ENCODE measurements at regions not wholly inside any gene's neighbourhood (a gene's known extent, or its start where the extent isn't known, plus 50 kb on each side); places are given as distances from the start of the nearest gene placed in this dataset.

- no peak for DNase-seq (ENCODE audit: low read depth in 2 of 2)
These were observed 465.1 kb upstream of the SLC10A2 start for GRCh38 chr13:103531278-103531677.

DNA sequence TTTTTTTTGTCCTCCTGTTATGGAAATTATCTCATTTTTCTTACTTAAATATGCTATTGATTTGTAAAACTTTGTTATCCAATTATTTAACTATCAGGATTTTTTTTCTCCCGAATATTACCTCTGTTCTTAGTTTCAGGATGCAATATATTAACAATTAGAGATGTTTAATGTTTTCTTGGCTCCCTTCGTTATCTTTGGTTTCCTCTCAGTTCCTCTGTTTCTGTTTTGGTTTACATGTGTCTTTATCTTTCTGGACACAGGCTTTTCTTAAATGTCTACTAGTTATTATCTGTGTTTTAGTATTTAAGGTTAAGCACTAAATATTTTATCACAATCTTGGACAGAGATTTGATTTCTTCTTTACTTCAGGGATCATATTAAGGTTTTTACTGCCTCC, 462.2 kb upstream of the SLC10A2 start:
- Histone ChIP-seq H3K27ac (ENCODE audit: insufficient read depth, low read length) (no peak overlapping the region), H2AFZ (ENCODE audit: low read length) (no peak overlapping the region), H3K4me1 (ENCODE audit: control insufficient read depth, extremely low read depth, insufficient read depth, low read length) (no peaks in the 10 kb centered on the region), H3K9me3 (ENCODE audit: control insufficient read depth, insufficient read depth, low read depth, low read length) (no peaks in the 10 kb centered on the region), H3K27me3 (ENCODE audit: control insufficient read depth, insufficient read depth, low read length) (no peaks in the 10 kb centered on the region), H3K4me2 (ENCODE audit: extremely low read depth, insufficient read depth, low read length) (no peak overlapping the region), H3K4me3 (replicated peaks in 1 of 4; ENCODE audit: control extremely low read depth in 1 of 4, insufficient read depth in 1 of 4, low read depth in 3 of 4, low read length in 4 of 4) (no peak overlapping the region), H3K9ac (ENCODE audit: insufficient read depth, low read length) (no peak overlapping the region), H4K20me1 (ENCODE audit: control insufficient read depth, extremely low read depth, insufficient read depth, low read length) (no peaks in the 10 kb centered on the region), H3K79me2 (ENCODE audit: control insufficient read depth, insufficient read depth, low read length) (no peaks in the 10 kb centered on the region), H3K36me3 (ENCODE audit: control insufficient read depth, insufficient read depth, low read length) (no peaks in the 10 kb centered on the region)
- TF ChIP-seq EZH2 (IDR thresholded peaks at IDR 0.05; ENCODE audit: low read length, missing control alignments), result no peak
- TF ChIP-seq, protein P1, sequence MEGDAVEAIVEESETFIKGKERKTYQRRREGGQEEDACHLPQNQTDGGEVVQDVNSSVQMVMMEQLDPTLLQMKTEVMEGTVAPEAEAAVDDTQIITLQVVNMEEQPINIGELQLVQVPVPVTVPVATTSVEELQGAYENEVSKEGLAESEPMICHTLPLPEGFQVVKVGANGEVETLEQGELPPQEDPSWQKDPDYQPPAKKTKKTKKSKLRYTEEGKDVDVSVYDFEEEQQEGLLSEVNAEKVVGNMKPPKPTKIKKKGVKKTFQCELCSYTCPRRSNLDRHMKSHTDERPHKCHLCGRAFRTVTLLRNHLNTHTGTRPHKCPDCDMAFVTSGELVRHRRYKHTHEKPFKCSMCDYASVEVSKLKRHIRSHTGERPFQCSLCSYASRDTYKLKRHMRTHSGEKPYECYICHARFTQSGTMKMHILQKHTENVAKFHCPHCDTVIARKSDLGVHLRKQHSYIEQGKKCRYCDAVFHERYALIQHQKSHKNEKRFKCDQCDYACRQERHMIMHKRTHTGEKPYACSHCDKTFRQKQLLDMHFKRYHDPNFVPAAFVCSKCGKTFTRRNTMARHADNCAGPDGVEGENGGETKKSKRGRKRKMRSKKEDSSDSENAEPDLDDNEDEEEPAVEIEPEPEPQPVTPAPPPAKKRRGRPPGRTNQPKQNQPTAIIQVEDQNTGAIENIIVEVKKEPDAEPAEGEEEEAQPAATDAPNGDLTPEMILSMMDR (conservative IDR thresholded peaks at IDR 0.05 in 1 of 2, IDR thresholded peaks at IDR 0.05 in 1 of 2; ENCODE audit: low read depth in 1 of 2, low read length in 2 of 2), result no peak
- no peak for DNase-seq (ENCODE audit: low read depth in 2 of 2)

More at GRCh38 chr13:103531278-103531677, 465.1 kb upstream of the SLC10A2 start:
- H3K27ac ChIP-seq (ENCODE audit: insufficient read depth, low read length), result no peak overlapping the region
- no peak for TF ChIP-seq EZH2 (IDR thresholded peaks at IDR 0.05; ENCODE audit: low read length, missing control alignments)
- TF ChIP-seq, protein P1 (conservative IDR thresholded peaks at IDR 0.05 in 1 of 2, IDR thresholded peaks at IDR 0.05 in 1 of 2; ENCODE audit: low read depth in 1 of 2, low read length in 2 of 2), result no peak
- no peak overlapping the region for H3K4me3 ChIP-seq (replicated peaks in 1 of 4; ENCODE audit: control extremely low read depth in 1 of 4, insufficient read depth in 1 of 4, low read depth in 3 of 4, low read length in 4 of 4)
- no peaks in the 10 kb centered on the region for H4K20me1 ChIP-seq (ENCODE audit: control insufficient read depth, extremely low read depth, insufficient read depth, low read length)
- H3K4me2 ChIP-seq (ENCODE audit: extremely low read depth, insufficient read depth, low read length), result no peak overlapping the region
- H3K79me2 ChIP-seq (ENCODE audit: control insufficient read depth, insufficient read depth, low read length), result no peaks in the 10 kb centered on the region
- no peaks in the 10 kb centered on the region for H3K4me1 ChIP-seq (ENCODE audit: control insufficient read depth, extremely low read depth, insufficient read depth, low read length)
- H2AFZ ChIP-seq (ENCODE audit: low read length), result no peak overlapping the region
- H3K9ac ChIP-seq (ENCODE audit: insufficient read depth, low read length), result no peak overlapping the region
- no peaks in the 10 kb centered on the region for H3K9me3 ChIP-seq (ENCODE audit: control insufficient read depth, insufficient read depth, low read depth, low read length)
- no peaks in the 10 kb centered on the region for H3K27me3 ChIP-seq (ENCODE audit: control insufficient read depth, insufficient read depth, low read length)
- no peaks in the 10 kb centered on the region for H3K36me3 ChIP-seq (ENCODE audit: control insufficient read depth, insufficient read depth, low read length)

DNA sequence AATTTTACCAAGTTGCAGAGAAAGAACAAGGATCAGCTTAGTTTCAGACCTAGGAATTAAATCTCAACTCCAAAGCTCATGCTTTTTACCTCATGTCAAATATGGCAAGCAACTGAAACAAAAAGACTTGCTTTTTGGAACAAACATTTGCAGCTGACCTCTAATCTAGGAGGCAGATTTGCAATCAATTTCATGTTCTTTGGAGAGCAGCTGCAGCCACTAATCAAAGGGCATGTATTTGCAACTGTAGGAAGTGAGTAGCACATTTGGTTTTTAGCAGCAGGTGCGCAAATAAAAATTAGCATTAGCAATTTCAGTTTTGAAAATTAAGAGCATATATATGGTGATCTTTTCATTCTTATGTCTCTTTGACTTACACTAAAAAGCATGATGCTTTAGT, 459.3 kb upstream of the SLC10A2 start:
- Histone ChIP-seq H3K9me3 (ENCODE audit: control insufficient read depth, insufficient read depth, low read depth, low read length) (no peaks in the 10 kb centered on the region), H3K27me3 (ENCODE audit: control insufficient read depth, insufficient read depth, low read length) (no peaks in the 10 kb centered on the region), H3K4me3 (replicated peaks in 1 of 4; ENCODE audit: control extremely low read depth in 1 of 4, insufficient read depth in 1 of 4, low read depth in 3 of 4, low read length in 4 of 4) (no peak overlapping the region), H2AFZ (ENCODE audit: low read length) (no peak overlapping the region), H3K79me2 (ENCODE audit: control insufficient read depth, insufficient read depth, low read length) (no peaks in the 10 kb centered on the region), H3K4me2 (ENCODE audit: extremely low read depth, insufficient read depth, low read length) (no peak overlapping the region), H3K27ac (ENCODE audit: insufficient read depth, low read length) (no peak overlapping the region), H4K20me1 (ENCODE audit: control insufficient read depth, extremely low read depth, insufficient read depth, low read length) (no peaks in the 10 kb centered on the region), H3K4me1 (ENCODE audit: control insufficient read depth, extremely low read depth, insufficient read depth, low read length) (no peaks in the 10 kb centered on the region), H3K36me3 (ENCODE audit: control insufficient read depth, insufficient read depth, low read length) (no peaks in the 10 kb centered on the region), H3K9ac (ENCODE audit: insufficient read depth, low read length) (no peak overlapping the region)
- no peak for TF ChIP-seq EZH2 (IDR thresholded peaks at IDR 0.05; ENCODE audit: low read length, missing control alignments)
- TF ChIP-seq, protein P1 (conservative IDR thresholded peaks at IDR 0.05 in 1 of 2, IDR thresholded peaks at IDR 0.05 in 1 of 2; ENCODE audit: low read depth in 1 of 2, low read length in 2 of 2), result no peak
- DNase-seq (ENCODE audit: low read depth in 2 of 2), result no peak
